ENCODE measurements at regions not wholly inside any gene's neighbourhood (a gene's known extent, or its start where the extent isn't known, plus 50 kb on each side); places are given as distances from the start of the nearest gene placed in this dataset.

DNA sequence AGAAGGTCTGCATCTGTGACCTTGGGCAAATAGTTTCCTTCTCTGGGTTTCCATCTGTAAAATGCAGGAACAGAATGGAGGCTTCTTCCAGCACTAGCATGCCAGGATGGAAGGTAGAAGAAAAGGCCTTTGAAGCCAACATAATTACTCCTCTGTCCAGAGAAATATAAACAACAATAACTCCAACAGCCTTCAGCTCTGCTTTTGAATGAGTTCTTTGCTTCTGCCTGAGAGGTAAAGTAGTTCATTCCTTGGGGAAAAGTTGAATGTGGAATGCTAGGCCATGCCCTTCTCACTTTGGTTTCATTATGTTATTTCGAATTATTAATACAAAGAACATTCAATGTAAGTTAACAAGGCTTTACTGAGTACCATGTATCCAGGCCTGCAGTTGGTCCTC lies 61.2 kb upstream of the BLID start:
- TF ChIP-seq CTCF (conservative IDR thresholded peaks at IDR 0.05) (no peak), ZFX (IDR thresholded peaks at IDR 0.05) (no peak)

All from C4-2B (cell line).